ENCODE measurements at regions not wholly inside any gene's neighbourhood (a gene's known extent, or its start where the extent isn't known, plus 50 kb on each side); places are given as distances from the start of the nearest gene placed in this dataset.

GRCh38 chr7:18126281-18126680 is 98.6 kb upstream of the PRPS1L1 start:
- H4K20me1 ChIP-seq (ENCODE audit: insufficient read depth, low read length) = no peaks in the 10 kb centered on the region
- no peak for TF ChIP-seq TIGD3 (CRISPR knock-in tag; IDR thresholded peaks at IDR 0.05; ENCODE audit: borderline replicate concordance)
- no peak for TF ChIP-seq ZSCAN30 (CRISPR knock-in tag; IDR thresholded peaks at IDR 0.05)
- no peak for TF ChIP-seq EEA1 (CRISPR knock-in tag; IDR thresholded peaks at IDR 0.05; ENCODE audit: borderline replicate concordance)
- no peak for TF ChIP-seq ZMYM2 (CRISPR knock-in tag; IDR thresholded peaks at IDR 0.05)
- TF ChIP-seq ZBTB39 (CRISPR knock-in tag; IDR thresholded peaks at IDR 0.05) = no peak
- TF ChIP-seq HOXD1 (CRISPR knock-in tag; IDR thresholded peaks at IDR 0.05) = no peak
- TF ChIP-seq ZNF510 (CRISPR knock-in tag; IDR thresholded peaks at IDR 0.05; ENCODE audit: low read depth) = no peak
- TF ChIP-seq TAF15 (IDR thresholded peaks at IDR 0.05; ENCODE audit: low read depth, low read length, poor library complexity, severe bottlenecking) = no peak
- no peak for TF ChIP-seq ISL2 (CRISPR knock-in tag; IDR thresholded peaks at IDR 0.05)
- no peak for TF ChIP-seq PRPF4 (IDR thresholded peaks at IDR 0.05; ENCODE audit: low read depth, low read length, poor library complexity, severe bottlenecking)
- no peak for TF ChIP-seq ZNF468 (CRISPR knock-in tag; IDR thresholded peaks at IDR 0.05)
- TF ChIP-seq ZSCAN29 (CRISPR knock-in tag; conservative IDR thresholded peaks at IDR 0.05) = no peak
- TF ChIP-seq ZNF451 (CRISPR knock-in tag; IDR thresholded peaks at IDR 0.05) = no peak
- no peak for TF ChIP-seq ZIK1 (CRISPR knock-in tag; IDR thresholded peaks at IDR 0.05; ENCODE audit: borderline replicate concordance, low read depth)
- no peak for TF ChIP-seq ZNF12 (CRISPR knock-in tag; IDR thresholded peaks at IDR 0.05)
- TF ChIP-seq PLRG1 (conservative IDR thresholded peaks at IDR 0.05) = no peak
- TF ChIP-seq ZEB1 (IDR thresholded peaks at IDR 0.05; ENCODE audit: insufficient replicate concordance, low read depth) = no peak
- no peaks in the 10 kb centered on the region for H3K4me1 ChIP-seq (ENCODE audit: insufficient read depth, low read length)
- no peaks in the 10 kb centered on the region for H3K36me3 ChIP-seq (replicated peaks in 1 of 2; ENCODE audit: control insufficient read depth in 1 of 2, insufficient read depth in 2 of 2, low read length in 2 of 2)
- no peaks in the 10 kb centered on the region for H3K27me3 ChIP-seq (ENCODE audit: control insufficient read depth in 1 of 2, insufficient read depth in 2 of 2, low read length in 2 of 2)
- no peak for FAIRE-seq
- no TSS peak for BruUV-seq (replicated peaks)
- DNase-seq (ENCODE audit: low spot score) = no peak
- ChIA-PET POLR2A (no interaction called here), CTCF (ENCODE audit: low intra/inter-chr PET ratio, low total read pairs) (no interaction called here)
- intact Hi-C loops (cut with micrococcal nuclease; ENCODE audit: unreplicated experiment) (no loop called here), in situ Hi-C loops (cut with HindIII; ENCODE audit: extremely low pct_ligation_motif_present, low pct_unique_long_range_greater_than_20kb) (no loop called here)
- ATAC-seq = no peak
- no peak overlapping the region for H3K27ac ChIP-seq (ENCODE audit: extremely low read length, insufficient read depth, low read length)
- no peak overlapping the region for H3K9ac ChIP-seq (ENCODE audit: insufficient read depth, low read depth, low read length)
- no peaks in the 10 kb centered on the region for H3K9me3 ChIP-seq (ENCODE audit: low read length)
- no peak overlapping the region for H3K4me3 ChIP-seq (replicated peaks in 1 of 3; ENCODE audit: insufficient read depth in 1 of 3, low read depth in 2 of 3, low read length in 3 of 3)
- no peak overlapping the region for H3K4me2 ChIP-seq (ENCODE audit: low read depth, low read length)
- no peak overlapping the region for H2AFZ ChIP-seq (ENCODE audit: low read length)
- 21% methylated on average over 2 of the region's 2 CpGs for WGBS (ENCODE audit: low lambda C conversion rate)
- H3K79me2 ChIP-seq (ENCODE audit: insufficient read depth, low read length) = no peaks in the 10 kb centered on the region
